ENCODE measurements at regions not wholly inside any gene's neighbourhood (a gene's known extent, or its start where the extent isn't known, plus 50 kb on each side); places are given as distances from the start of the nearest gene placed in this dataset.

DNA sequence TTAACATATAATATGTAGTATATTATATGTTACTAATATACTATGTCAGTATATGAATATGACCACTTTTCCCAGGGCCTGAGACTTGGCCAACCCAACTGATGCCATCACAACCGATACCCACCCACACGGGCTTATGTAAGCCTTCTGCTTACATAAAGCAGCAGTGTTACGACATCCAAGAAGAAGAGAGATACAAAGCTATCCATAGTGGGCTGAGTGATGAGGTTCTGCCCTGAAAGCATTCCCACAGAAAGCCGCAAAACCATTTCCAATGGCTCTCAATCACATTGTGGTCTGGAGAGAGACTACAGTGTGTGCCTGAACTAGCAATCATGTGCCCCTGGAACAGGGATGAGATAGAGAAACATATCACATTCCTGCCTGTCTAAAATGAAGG, 177.9 kb downstream of the PLOD2 start:
- TF ChIP-seq, protein P1, sequence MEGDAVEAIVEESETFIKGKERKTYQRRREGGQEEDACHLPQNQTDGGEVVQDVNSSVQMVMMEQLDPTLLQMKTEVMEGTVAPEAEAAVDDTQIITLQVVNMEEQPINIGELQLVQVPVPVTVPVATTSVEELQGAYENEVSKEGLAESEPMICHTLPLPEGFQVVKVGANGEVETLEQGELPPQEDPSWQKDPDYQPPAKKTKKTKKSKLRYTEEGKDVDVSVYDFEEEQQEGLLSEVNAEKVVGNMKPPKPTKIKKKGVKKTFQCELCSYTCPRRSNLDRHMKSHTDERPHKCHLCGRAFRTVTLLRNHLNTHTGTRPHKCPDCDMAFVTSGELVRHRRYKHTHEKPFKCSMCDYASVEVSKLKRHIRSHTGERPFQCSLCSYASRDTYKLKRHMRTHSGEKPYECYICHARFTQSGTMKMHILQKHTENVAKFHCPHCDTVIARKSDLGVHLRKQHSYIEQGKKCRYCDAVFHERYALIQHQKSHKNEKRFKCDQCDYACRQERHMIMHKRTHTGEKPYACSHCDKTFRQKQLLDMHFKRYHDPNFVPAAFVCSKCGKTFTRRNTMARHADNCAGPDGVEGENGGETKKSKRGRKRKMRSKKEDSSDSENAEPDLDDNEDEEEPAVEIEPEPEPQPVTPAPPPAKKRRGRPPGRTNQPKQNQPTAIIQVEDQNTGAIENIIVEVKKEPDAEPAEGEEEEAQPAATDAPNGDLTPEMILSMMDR (IDR thresholded peaks at IDR 0.05) = no peak
- no peak for TF ChIP-seq POLR2AphosphoS5 (IDR thresholded peaks at IDR 0.05)
- no peak for TF ChIP-seq POLR2A (IDR thresholded peaks at IDR 0.05)

Measured in sigmoid colon (tissue), 4 donors.